ENCODE measurements at regions not wholly inside any gene's neighbourhood (a gene's known extent, or its start where the extent isn't known, plus 50 kb on each side); places are given as distances from the start of the nearest gene placed in this dataset.

- intact Hi-C loops (cut with micrococcal nuclease) = no loop called here
- H3K27ac Mint-ChIP-seq = no peak overlapping the region
- TF ChIP-seq CTCF (IDR thresholded peaks at IDR 0.05) = no peak
Measured at GRCh38 chr2:37563375-37564015, 107.9 kb downstream of the CDC42EP3 start.

GRCh38 chr2:37564356-37564755 is 107.1 kb downstream of the CDC42EP3 start:
- 97% methylated on average over 7 of the region's 7 CpGs for WGBS (ENCODE audit: insufficient coverage)
- H3K4me3 ChIP-seq (ENCODE audit: low read length) = no peak overlapping the region

More at GRCh38 chr2:37563375-37564015, 107.9 kb downstream of the CDC42EP3 start:
- Histone ChIP-seq H3K27ac (ENCODE audit: low read length) (no peak overlapping the region), H3K4me1 (ENCODE audit: control insufficient read depth, insufficient read depth, low read length) (peaks cover 18% of the 10 kb centered on the region), H3K4me3 (ENCODE audit: low read length) (no peak overlapping the region), H3K9me3 (ENCODE audit: control insufficient read depth, insufficient read depth, low read length) (no peaks in the 10 kb centered on the region), H3K36me3 (ENCODE audit: control insufficient read depth, insufficient read depth, low read length) (no peaks in the 10 kb centered on the region), H3K27me3 (ENCODE audit: control insufficient read depth, insufficient read depth, low read length) (no peaks in the 10 kb centered on the region)
- Mint-ChIP-seq H3K4me1 (peaks cover 37 to 43% of the 10 kb centered on the region in 2 donors), H3K36me3 (no peaks in the 10 kb centered on the region), H3K27me3 (ENCODE audit: low read depth in 2 of 2) (no peaks in the 10 kb centered on the region), H3K4me3 (no peak overlapping the region), H3K9me3 (no peaks in the 10 kb centered on the region)
- ATAC-seq = no peak
- no peak for DNase-seq
- WGBS (ENCODE audit: insufficient coverage) = 44% methylated on average over 6 of the region's 6 CpGs

GRCh38 chr2:37566517-37566981 is 104.9 kb downstream of the CDC42EP3 start:
- Mint-ChIP-seq H3K9me3 (no peaks in the 10 kb centered on the region), H3K27me3 (ENCODE audit: low read depth in 2 of 2) (no peaks in the 10 kb centered on the region), H3K27ac (peak overlapping the region in 1 of 2 donors; percentile 9), H3K36me3 (no peaks in the 10 kb centered on the region), H3K4me3 (no peak overlapping the region), H3K4me1 (peaks cover 25% of the 10 kb centered on the region in 2 donors)
- no peak overlapping the region for H3K4me3 ChIP-seq (ENCODE audit: low read length)
- H3K9me3 ChIP-seq (ENCODE audit: control insufficient read depth, insufficient read depth, low read length) = no peaks in the 10 kb centered on the region
- WGBS (ENCODE audit: insufficient coverage) = 93% methylated on average over 5 of the region's 5 CpGs
- DNase-seq (no peak), ATAC-seq (no peak)
- H3K27me3 ChIP-seq (ENCODE audit: control insufficient read depth, insufficient read depth, low read length) = no peaks in the 10 kb centered on the region
- H3K27ac ChIP-seq (ENCODE audit: low read length) = no peak overlapping the region
- peaks cover 11% of the 10 kb centered on the region for H3K4me1 ChIP-seq (ENCODE audit: control insufficient read depth, insufficient read depth, low read length)
- no peaks in the 10 kb centered on the region for H3K36me3 ChIP-seq (ENCODE audit: control insufficient read depth, insufficient read depth, low read length)
- intact Hi-C loops (cut with micrococcal nuclease) = no loop called here
- TF ChIP-seq CTCF (IDR thresholded peaks at IDR 0.05) = no peak

More at GRCh38 chr2:37564356-37564755, 107.1 kb downstream of the CDC42EP3 start:
- no peaks in the 10 kb centered on the region for H3K9me3 Mint-ChIP-seq
- H3K27me3 Mint-ChIP-seq (ENCODE audit: low read depth in 2 of 2) = no peaks in the 10 kb centered on the region
- ATAC-seq = no peak
- intact Hi-C loops (cut with micrococcal nuclease) = no loop called here
- no peak overlapping the region for H3K4me3 Mint-ChIP-seq
- Histone ChIP-seq H3K27ac (ENCODE audit: low read length) (no peak overlapping the region), H3K36me3 (ENCODE audit: control insufficient read depth, insufficient read depth, low read length) (no peaks in the 10 kb centered on the region), H3K4me1 (ENCODE audit: control insufficient read depth, insufficient read depth, low read length) (peaks cover 19% of the 10 kb centered on the region), H3K27me3 (ENCODE audit: control insufficient read depth, insufficient read depth, low read length) (no peaks in the 10 kb centered on the region), H3K9me3 (ENCODE audit: control insufficient read depth, insufficient read depth, low read length) (no peaks in the 10 kb centered on the region)
- TF ChIP-seq CTCF (IDR thresholded peaks at IDR 0.05) = no peak
- no peak for DNase-seq
- H3K27ac Mint-ChIP-seq = no peak overlapping the region
- peaks cover 38 to 44% of the 10 kb centered on the region in 2 donors for H3K4me1 Mint-ChIP-seq
- H3K36me3 Mint-ChIP-seq = no peaks in the 10 kb centered on the region

GRCh38 chr2:37568565-37568964 is 102.9 kb downstream of the CDC42EP3 start:
- intact Hi-C loops (cut with micrococcal nuclease) = no loop called here
- peak in 1 of 2 donors; percentile 37 for DNase-seq
- ATAC-seq = peak; percentile 52 to 87 (median 79)
- peaks cover 11% of the 10 kb centered on the region for H3K4me1 ChIP-seq (ENCODE audit: control insufficient read depth, insufficient read depth, low read length)
- H3K4me1 Mint-ChIP-seq = peaks cover 20 to 36% of the 10 kb centered on the region in 2 donors
- WGBS (ENCODE audit: insufficient coverage) = 26% methylated on average over 2 of the region's 2 CpGs
- H3K4me3 Mint-ChIP-seq = peak overlapping the region; percentile 38
- no peaks in the 10 kb centered on the region for H3K9me3 Mint-ChIP-seq
- H3K36me3 ChIP-seq (ENCODE audit: control insufficient read depth, insufficient read depth, low read length) = no peaks in the 10 kb centered on the region
- H3K27me3 Mint-ChIP-seq (ENCODE audit: low read depth in 2 of 2) = no peaks in the 10 kb centered on the region
- no peak for TF ChIP-seq CTCF (IDR thresholded peaks at IDR 0.05)
- no peaks in the 10 kb centered on the region for H3K9me3 ChIP-seq (ENCODE audit: control insufficient read depth, insufficient read depth, low read length)
- no peaks in the 10 kb centered on the region for H3K36me3 Mint-ChIP-seq
- no peak overlapping the region for H3K4me3 ChIP-seq (ENCODE audit: low read length)
- peak overlapping the region; percentile 81 to 86 for H3K27ac Mint-ChIP-seq
- no peaks in the 10 kb centered on the region for H3K27me3 ChIP-seq (ENCODE audit: control insufficient read depth, insufficient read depth, low read length)
- peak overlapping the region; percentile 15 for H3K27ac ChIP-seq (ENCODE audit: low read length)
